ENCODE measurements at regions not wholly inside any gene's neighbourhood (a gene's known extent, or its start where the extent isn't known, plus 50 kb on each side); places are given as distances from the start of the nearest gene placed in this dataset.

GRCh38 chr9:14501366-14501765 is 187.4 kb upstream of the NFIB start:
- Histone ChIP-seq H3K4me1 (ENCODE audit: control insufficient read depth, insufficient read depth, low read length) (no peaks in the 10 kb centered on the region), H3K9me3 (ENCODE audit: control insufficient read depth, insufficient read depth, low read depth, low read length) (no peaks in the 10 kb centered on the region), H3K4me3 (ENCODE audit: low read depth, low read length) (no peak overlapping the region), H3K36me3 (ENCODE audit: control insufficient read depth in 2 of 2, insufficient read depth in 1 of 2, low read length in 2 of 2) (no peaks in the 10 kb centered on the region), H3K27ac (ENCODE audit: extremely low read depth, low read depth, low read length) (no peak overlapping the region)
- TF ChIP-seq ZNF521 (tag by site-specific recombination; IDR thresholded peaks at IDR 0.05) (no peak), MZF1 (tag by site-specific recombination; IDR thresholded peaks at IDR 0.05; ENCODE audit: borderline replicate concordance) (no peak), ZXDB (tag by site-specific recombination; IDR thresholded peaks at IDR 0.05) (no peak), ZNF544 (tag by site-specific recombination; IDR thresholded peaks at IDR 0.05) (no peak), CTCF (tag by site-specific recombination; IDR thresholded peaks at IDR 0.05) (no peak), ZNF555 (tag by site-specific recombination; conservative IDR thresholded peaks at IDR 0.05) (no peak)
- ChIA-PET CTCF (interaction anchor here (0.6 to 1.1 kb wide), 3 partner anchors 10 to 440 kb away, joined by 3 to 4 read pairs (median 4); no protein-coding TSS in a partner anchor), POLR2A (no interaction called here)

- ChIA-PET POLR2A (no interaction called here), CTCF (interaction anchor here (0.6 to 1.1 kb wide), 2 partner anchors 63 to 161 kb away, joined by 4 to 5 read pairs; no protein-coding TSS in a partner anchor)
- no peak overlapping the region for H3K4me3 ChIP-seq (ENCODE audit: low read depth, low read length)
- H3K27ac ChIP-seq (ENCODE audit: extremely low read depth, low read depth, low read length): no peak overlapping the region
- H3K36me3 ChIP-seq (ENCODE audit: control insufficient read depth in 2 of 2, insufficient read depth in 1 of 2, low read length in 2 of 2): no peaks in the 10 kb centered on the region
- TF ChIP-seq ZNF692 (tag by site-specific recombination; IDR thresholded peaks at IDR 0.05): no peak
- no peak for TF ChIP-seq ZNF664 (tag by site-specific recombination; IDR thresholded peaks at IDR 0.05)
- TF ChIP-seq PATZ1 (tag by site-specific recombination; IDR thresholded peaks at IDR 0.05): no peak
- no peak for TF ChIP-seq ZNF266 (tag by site-specific recombination; IDR thresholded peaks at IDR 0.05; ENCODE audit: low read depth)
- TF ChIP-seq KLF10 (tag by site-specific recombination; IDR thresholded peaks at IDR 0.05): no peak
- no peak for TF ChIP-seq ZNF560 (tag by site-specific recombination; IDR thresholded peaks at IDR 0.05; ENCODE audit: borderline replicate concordance)
- TF ChIP-seq TSHZ1 (tag by site-specific recombination; IDR thresholded peaks at IDR 0.05; ENCODE audit: borderline replicate concordance): no peak
- no peak for TF ChIP-seq ZNF366 (tag by site-specific recombination; conservative IDR thresholded peaks at IDR 0.05)
- TF ChIP-seq ZNF292 (tag by site-specific recombination; IDR thresholded peaks at IDR 0.05; ENCODE audit: borderline replicate concordance, low read depth): no peak
- no peak for TF ChIP-seq ZBTB17 (tag by site-specific recombination; IDR thresholded peaks at IDR 0.05)
- no peak for TF ChIP-seq ZNF76 (tag by site-specific recombination; IDR thresholded peaks at IDR 0.05; ENCODE audit: borderline replicate concordance, low read depth)
- no peak for TF ChIP-seq RBAK (tag by site-specific recombination; IDR thresholded peaks at IDR 0.05)
- TF ChIP-seq ZNF473 (tag by site-specific recombination; IDR thresholded peaks at IDR 0.05): no peak
- TF ChIP-seq ZSCAN4 (tag by site-specific recombination; IDR thresholded peaks at IDR 0.05): no peak
- H3K9me3 ChIP-seq (ENCODE audit: control insufficient read depth, insufficient read depth, low read depth, low read length): no peaks in the 10 kb centered on the region
- no peaks in the 10 kb centered on the region for H3K4me1 ChIP-seq (ENCODE audit: control insufficient read depth, insufficient read depth, low read length)
These were observed 186.8 kb upstream of the NFIB start for GRCh38 chr9:14500705-14501104.
